WTC11 (cell line): ENCODE measurements at regions not wholly inside any gene's neighbourhood (a gene's known extent, or its start where the extent isn't known, plus 50 kb on each side); places are given as distances from the start of the nearest gene placed in this dataset.

ENCODE experiments used
- ATAC-seq: fragments of 200-7000 bp; cut with Tn5 transposase; 2 replicates; pipeline ENCODE4 v1.10.0; 2021; ENCODE audit warnings: mild to moderate bottlenecking, moderate library complexity
- CTCF ChIA-PET: fragments of 300-600 bp; sonication (Branson Sonifier 250); formaldehyde crosslinking; loops from one replicate; lab custom pipeline; 2021; ENCODE audit warnings: antibody characterized with exemption; lab: Charles Lee
- POLR2A ChIA-PET: fragments of 350-600 bp; sonication (Branson Sonifier 250); formaldehyde crosslinking; loops from one replicate; lab custom pipeline; 2021; ENCODE audit warnings: antibody characterized with exemption; lab: Charles Lee
- DNase-seq: peaks from one replicate; pipeline ENCODE4 v3.0.0; 2021; ENCODE audit warnings: low spot score
- H3K27ac Mint-ChIP-seq: 2 replicates; pipeline ENCODE4 v1.8.0; 2021; ENCODE audit warnings: mixed read lengths
- H3K27me3 Mint-ChIP-seq: 2 replicates; pipeline ENCODE4 v1.8.0; 2021; ENCODE audit warnings: low read depth, mild to moderate bottlenecking, moderate library complexity, mixed read lengths
- H3K36me3 Mint-ChIP-seq: 2 replicates; pipeline ENCODE4 v1.8.0; 2021; ENCODE audit warnings: mixed read lengths
- H3K4me1 Mint-ChIP-seq: 2 replicates; pipeline ENCODE4 v1.8.0; 2022; ENCODE audit warnings: mixed read lengths
- H3K4me3 Mint-ChIP-seq: 2 replicates; pipeline ENCODE4 v1.8.0; 2021; ENCODE audit warnings: mild to moderate bottlenecking, moderate library complexity, mixed read lengths
- H3K9me3 Mint-ChIP-seq: 2 replicates; pipeline ENCODE4 v1.8.0; 2021; ENCODE audit warnings: mixed read lengths
- ATF1 ChIP-seq: sonication (generic); formaldehyde crosslinking; IDR thresholded peaks from 2 replicates; pipeline ENCODE4 v1.8.1; 2023; ENCODE audit warnings: mild to moderate bottlenecking, moderate library complexity, missing genetic modification reagents
- FOXK1 ChIP-seq: sonication (generic); formaldehyde crosslinking; IDR thresholded peaks from 2 replicates; pipeline ENCODE4 v1.8.0; 2022; ENCODE audit warnings: mild to moderate bottlenecking, moderate library complexity, missing genetic modification reagents
- GTF2I ChIP-seq: fragments of 250-450 bp; sonication (Bioruptor Pico); conservative IDR thresholded peaks from 2 replicates; pipeline ENCODE4 v1.4.0; 2021; ENCODE audit warnings: mild to moderate bottlenecking
- HMGXB4 ChIP-seq: sonication (generic); formaldehyde crosslinking; IDR thresholded peaks from 2 replicates; pipeline ENCODE4 v1.8.1; 2023; ENCODE audit warnings: mild to moderate bottlenecking, moderate library complexity, missing genetic modification reagents
- JAZF1 ChIP-seq: fragments of 250-450 bp; sonication (Bioruptor Pico); IDR thresholded peaks from 2 replicates; pipeline ENCODE4 v1.9.0; 2021; ENCODE audit warnings: moderate library complexity, mild to moderate bottlenecking, inconsistent platforms
- KAT7 ChIP-seq: sonication (generic); formaldehyde crosslinking; IDR thresholded peaks from 2 replicates; pipeline ENCODE4 v1.8.1; 2023; ENCODE audit warnings: missing genetic modification reagents, mild to moderate bottlenecking, borderline replicate concordance
- NFYB ChIP-seq: sonication (generic); formaldehyde crosslinking; conservative IDR thresholded peaks from 2 replicates; pipeline ENCODE4 v1.8.0; 2022; ENCODE audit warnings: low read depth, missing genetic modification reagents
- RORB ChIP-seq: fragments of 250-450 bp; sonication (Bioruptor Pico); IDR thresholded peaks from 2 replicates; pipeline ENCODE4 v1.9.0; 2021; ENCODE audit warnings: mild to moderate bottlenecking
- TP53 ChIP-seq: sonication (generic); formaldehyde crosslinking; IDR thresholded peaks from 2 replicates; pipeline ENCODE4 v1.8.1; 2023; ENCODE audit warnings: mild to moderate bottlenecking, missing genetic modification reagents
- ZNF219 ChIP-seq: sonication (generic); formaldehyde crosslinking; IDR thresholded peaks from 2 replicates; pipeline ENCODE4 v1.8.0; 2023; ENCODE audit warnings: missing genetic modification reagents, mild to moderate bottlenecking, borderline replicate concordance
- ZNF317 ChIP-seq: sonication (generic); formaldehyde crosslinking; IDR thresholded peaks from 2 replicates; pipeline ENCODE4 v1.8.1; 2023; ENCODE audit warnings: low read depth, mild to moderate bottlenecking, moderate library complexity, missing genetic modification reagents, borderline replicate concordance
- ZNF416 ChIP-seq: fragments of 250-450 bp; sonication (Bioruptor Pico); IDR thresholded peaks from 2 replicates; pipeline ENCODE4 v1.9.0; 2021; ENCODE audit warnings: mild to moderate bottlenecking, inconsistent platforms
- ZNF423 ChIP-seq: fragments of 250-450 bp; sonication (Bioruptor Pico); IDR thresholded peaks from 2 replicates; pipeline ENCODE4 v2.1.2; 2022; ENCODE audit warnings: mild to moderate bottlenecking, moderate library complexity
- ZNF512 ChIP-seq: sonication (generic); formaldehyde crosslinking; IDR thresholded peaks from 2 replicates; pipeline ENCODE4 v1.8.1; 2022; ENCODE audit warnings: missing genetic modification reagents, borderline replicate concordance
- ZSCAN18 ChIP-seq: fragments of 250-450 bp; sonication (Bioruptor Pico); IDR thresholded peaks from 2 replicates; pipeline ENCODE4 v2.1.2; 2022; ENCODE audit warnings: mild to moderate bottlenecking, moderate library complexity
- TF ChIP-seq, protein P1 (sequence below): fragments of 250-450 bp; sonication (Bioruptor Pico); IDR thresholded peaks from 2 replicates; pipeline ENCODE4 v1.9.0; 2021; ENCODE audit warnings: mild to moderate bottlenecking
- TF ChIP-seq, protein P2 (sequence below): sonication (generic); formaldehyde crosslinking; IDR thresholded peaks from 2 replicates; pipeline ENCODE4 v1.8.0; 2022; ENCODE audit warnings: missing genetic modification reagents
- TF ChIP-seq, protein P3 (sequence below): fragments of 200-600 bp; IDR thresholded peaks from 2 replicates; pipeline ENCODE4 v1.8.0; 2022; ENCODE audit warnings: antibody characterized with exemption

DNA sequence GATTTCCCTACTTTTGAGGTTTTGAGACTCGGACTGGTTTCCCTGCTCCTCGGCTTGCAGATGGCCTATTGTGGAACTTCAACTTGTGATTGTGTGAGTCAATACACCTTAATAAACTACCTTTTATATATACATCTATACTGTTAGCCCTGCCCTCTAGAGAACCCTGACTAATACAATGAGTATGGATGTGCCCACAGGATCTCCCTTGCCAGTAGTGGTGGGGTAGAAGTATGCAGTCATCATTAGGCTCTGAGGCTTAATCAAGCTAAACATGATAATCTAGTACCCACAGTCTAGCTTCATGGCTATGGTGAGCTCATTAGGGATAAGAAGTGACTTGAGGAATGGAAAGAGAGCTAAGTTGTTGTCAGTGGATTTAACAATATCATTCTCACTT lies 412.8 kb upstream of the PTGER4 start:
- H3K4me3 Mint-ChIP-seq = no peak overlapping the region
- CTCF ChIA-PET = no interaction called here
- H3K36me3 Mint-ChIP-seq = no peaks in the 10 kb centered on the region
- no peaks in the 10 kb centered on the region for H3K27me3 Mint-ChIP-seq
- POLR2A ChIA-PET = no interaction called here
- H3K4me1 Mint-ChIP-seq = no peaks in the 10 kb centered on the region
- TF ChIP-seq ZNF423 (CRISPR knock-in tag) (no peak), ATF1 (CRISPR knock-in tag) (no peak), NFYB (CRISPR knock-in tag) (no peak), HMGXB4 (CRISPR knock-in tag) (no peak)
- no peak overlapping the region for H3K27ac Mint-ChIP-seq
- DNase-seq (no peak), ATAC-seq (no peak)
- H3K9me3 Mint-ChIP-seq = no peaks in the 10 kb centered on the region

DNA sequence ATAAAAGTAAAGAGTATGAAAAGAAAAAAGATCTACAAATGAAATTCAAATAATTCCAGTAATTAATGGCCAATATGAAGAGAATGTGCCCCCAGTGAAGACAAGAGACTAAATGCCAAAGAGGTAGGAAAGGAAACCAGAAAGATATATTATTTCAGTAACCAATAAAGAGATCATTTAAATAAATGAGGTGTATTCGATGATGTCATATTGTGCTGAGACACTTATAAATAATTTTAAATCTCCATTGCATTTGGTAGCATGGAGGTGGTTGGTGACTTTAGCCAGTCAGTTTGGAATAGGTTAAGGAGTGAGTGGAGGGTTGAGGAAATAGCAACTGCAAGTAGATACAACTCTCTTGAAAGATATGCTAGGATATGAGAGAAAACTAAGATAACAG lies 417.7 kb upstream of the PTGER4 start:
- peaks cover 4% of the 10 kb centered on the region; the same call in 1 of the 2 replicates for H3K4me1 Mint-ChIP-seq
- DNase-seq (no peak), ATAC-seq (no peak)
- TF ChIP-seq RORB (CRISPR knock-in tag) = no peak
- H3K27ac Mint-ChIP-seq = no peak overlapping the region
- H3K9me3 Mint-ChIP-seq = peaks cover 5% of the 10 kb centered on the region; the same call in 1 of the 2 replicates
- CTCF ChIA-PET = no interaction called here
- H3K4me3 Mint-ChIP-seq = no peak overlapping the region
- H3K27me3 Mint-ChIP-seq = no peaks in the 10 kb centered on the region; the same call in 1 of the 2 replicates
- H3K36me3 Mint-ChIP-seq = no peaks in the 10 kb centered on the region
- POLR2A ChIA-PET = no interaction called here

DNA sequence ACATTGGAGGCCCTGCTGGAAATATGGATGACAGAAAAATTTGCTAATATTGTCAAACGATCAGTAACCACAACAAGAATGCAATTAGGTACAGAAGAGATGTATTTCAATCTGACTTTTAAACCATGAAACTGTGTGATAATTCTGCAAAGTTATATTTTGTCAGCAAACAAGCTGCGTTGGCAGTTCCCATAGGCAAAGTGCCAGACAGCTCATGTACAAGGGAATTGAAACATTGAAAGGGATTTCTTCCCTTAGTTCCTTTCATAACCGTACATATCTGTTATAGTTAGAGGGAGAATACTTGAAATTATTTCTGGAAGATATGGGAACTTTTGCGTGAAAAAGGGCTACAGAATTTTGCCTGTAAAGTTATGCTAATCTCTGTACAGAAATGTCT lies 419.4 kb upstream of the PTGER4 start:
- DNase-seq (no peak), ATAC-seq (no peak)
- no peak overlapping the region for H3K27ac Mint-ChIP-seq
- H3K9me3 Mint-ChIP-seq = peaks cover 5% of the 10 kb centered on the region; the same call in 1 of the 2 replicates
- TF ChIP-seq, protein P1, sequence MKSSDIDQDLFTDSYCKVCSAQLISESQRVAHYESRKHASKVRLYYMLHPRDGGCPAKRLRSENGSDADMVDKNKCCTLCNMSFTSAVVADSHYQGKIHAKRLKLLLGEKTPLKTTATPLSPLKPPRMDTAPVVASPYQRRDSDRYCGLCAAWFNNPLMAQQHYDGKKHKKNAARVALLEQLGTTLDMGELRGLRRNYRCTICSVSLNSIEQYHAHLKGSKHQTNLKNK (CRISPR knock-in tag) = no peak
- TF ChIP-seq FOXK1 (CRISPR knock-in tag) (no peak), GTF2I (CRISPR knock-in tag) (no peak), ZNF512 (CRISPR knock-in tag) (no peak), JAZF1 (CRISPR knock-in tag) (no peak), ZNF317 (CRISPR knock-in tag) (no peak), ZNF219 (CRISPR knock-in tag) (no peak), ZNF416 (CRISPR knock-in tag) (no peak), HMGXB4 (CRISPR knock-in tag) (no peak), KAT7 (CRISPR knock-in tag) (no peak), TP53 (no peak), ZSCAN18 (no peak)
- TF ChIP-seq, protein P2, sequence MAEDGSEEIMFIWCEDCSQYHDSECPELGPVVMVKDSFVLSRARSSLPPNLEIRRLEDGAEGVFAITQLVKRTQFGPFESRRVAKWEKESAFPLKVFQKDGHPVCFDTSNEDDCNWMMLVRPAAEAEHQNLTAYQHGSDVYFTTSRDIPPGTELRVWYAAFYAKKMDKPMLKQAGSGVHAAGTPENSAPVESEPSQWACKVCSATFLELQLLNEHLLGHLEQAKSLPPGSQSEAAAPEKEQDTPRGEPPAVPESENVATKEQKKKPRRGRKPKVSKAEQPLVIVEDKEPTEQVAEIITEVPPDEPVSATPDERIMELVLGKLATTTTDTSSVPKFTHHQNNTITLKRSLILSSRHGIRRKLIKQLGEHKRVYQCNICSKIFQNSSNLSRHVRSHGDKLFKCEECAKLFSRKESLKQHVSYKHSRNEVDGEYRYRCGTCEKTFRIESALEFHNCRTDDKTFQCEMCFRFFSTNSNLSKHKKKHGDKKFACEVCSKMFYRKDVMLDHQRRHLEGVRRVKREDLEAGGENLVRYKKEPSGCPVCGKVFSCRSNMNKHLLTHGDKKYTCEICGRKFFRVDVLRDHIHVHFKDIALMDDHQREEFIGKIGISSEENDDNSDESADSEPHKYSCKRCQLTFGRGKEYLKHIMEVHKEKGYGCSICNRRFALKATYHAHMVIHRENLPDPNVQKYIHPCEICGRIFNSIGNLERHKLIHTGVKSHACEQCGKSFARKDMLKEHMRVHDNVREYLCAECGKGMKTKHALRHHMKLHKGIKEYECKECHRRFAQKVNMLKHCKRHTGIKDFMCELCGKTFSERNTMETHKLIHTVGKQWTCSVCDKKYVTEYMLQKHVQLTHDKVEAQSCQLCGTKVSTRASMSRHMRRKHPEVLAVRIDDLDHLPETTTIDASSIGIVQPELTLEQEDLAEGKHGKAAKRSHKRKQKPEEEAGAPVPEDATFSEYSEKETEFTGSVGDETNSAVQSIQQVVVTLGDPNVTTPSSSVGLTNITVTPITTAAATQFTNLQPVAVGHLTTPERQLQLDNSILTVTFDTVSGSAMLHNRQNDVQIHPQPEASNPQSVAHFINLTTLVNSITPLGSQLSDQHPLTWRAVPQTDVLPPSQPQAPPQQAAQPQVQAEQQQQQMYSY = no peak
- TF ChIP-seq, protein P3, sequence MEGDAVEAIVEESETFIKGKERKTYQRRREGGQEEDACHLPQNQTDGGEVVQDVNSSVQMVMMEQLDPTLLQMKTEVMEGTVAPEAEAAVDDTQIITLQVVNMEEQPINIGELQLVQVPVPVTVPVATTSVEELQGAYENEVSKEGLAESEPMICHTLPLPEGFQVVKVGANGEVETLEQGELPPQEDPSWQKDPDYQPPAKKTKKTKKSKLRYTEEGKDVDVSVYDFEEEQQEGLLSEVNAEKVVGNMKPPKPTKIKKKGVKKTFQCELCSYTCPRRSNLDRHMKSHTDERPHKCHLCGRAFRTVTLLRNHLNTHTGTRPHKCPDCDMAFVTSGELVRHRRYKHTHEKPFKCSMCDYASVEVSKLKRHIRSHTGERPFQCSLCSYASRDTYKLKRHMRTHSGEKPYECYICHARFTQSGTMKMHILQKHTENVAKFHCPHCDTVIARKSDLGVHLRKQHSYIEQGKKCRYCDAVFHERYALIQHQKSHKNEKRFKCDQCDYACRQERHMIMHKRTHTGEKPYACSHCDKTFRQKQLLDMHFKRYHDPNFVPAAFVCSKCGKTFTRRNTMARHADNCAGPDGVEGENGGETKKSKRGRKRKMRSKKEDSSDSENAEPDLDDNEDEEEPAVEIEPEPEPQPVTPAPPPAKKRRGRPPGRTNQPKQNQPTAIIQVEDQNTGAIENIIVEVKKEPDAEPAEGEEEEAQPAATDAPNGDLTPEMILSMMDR = no peak
- TF ChIP-seq, all 79 proteins: peak for 0
- H3K4me3 Mint-ChIP-seq = no peak overlapping the region
- ChIA-PET POLR2A (no interaction called here), CTCF (no interaction called here)
- H3K27me3 Mint-ChIP-seq = no peaks in the 10 kb centered on the region; the same call in 1 of the 2 replicates
- peaks cover 4% of the 10 kb centered on the region; the same call in 1 of the 2 replicates for H3K4me1 Mint-ChIP-seq
- no peaks in the 10 kb centered on the region for H3K36me3 Mint-ChIP-seq
